ENCODE measurements at regions not wholly inside any gene's neighbourhood (a gene's known extent, or its start where the extent isn't known, plus 50 kb on each side); places are given as distances from the start of the nearest gene placed in this dataset.

DNA sequence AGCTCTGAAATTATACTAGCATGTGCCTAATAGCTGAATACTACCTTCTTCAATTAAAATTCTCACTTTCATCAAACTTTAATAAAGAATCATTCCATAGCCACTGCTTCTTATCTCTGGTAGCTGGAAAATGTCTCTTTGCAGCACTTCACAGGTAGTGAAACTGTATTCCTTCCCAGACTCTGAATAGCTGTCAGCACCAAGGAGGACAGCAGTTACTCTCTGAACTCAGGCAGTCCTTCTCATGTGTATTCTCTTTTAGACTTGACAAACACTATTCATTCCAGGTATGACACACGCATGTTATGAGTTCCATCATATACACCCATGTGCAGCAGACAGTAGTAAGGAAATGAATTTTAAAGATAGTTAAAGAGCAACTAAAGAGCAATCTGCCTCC is 627.1 kb downstream of the EFNA5 start:
- TF ChIP-seq SNAI2 (CRISPR knock-in tag; IDR thresholded peaks at IDR 0.05) (no peak), CSDC2 (CRISPR knock-in tag; IDR thresholded peaks at IDR 0.05) (no peak)
